OCI-M1 (cell line): ENCODE measurements at regions not wholly inside any gene's neighbourhood (a gene's known extent, or its start where the extent isn't known, plus 50 kb on each side); places are given as distances from the start of the nearest gene placed in this dataset.
A peak's percentile ranks its signal among the peaks of the same experiment; 100 is the strongest.

Experiments
- DNase-seq: peaks from one replicate; lab custom pipeline; 2025; lab: John Stamatoyannopoulos, UW

GRCh38 chr2:5236249-5236648 is 455.9 kb upstream of the SOX11 start:
- DNase-seq: peak; percentile 3

- no peak for DNase-seq
Observed at GRCh38 chr2:5242751-5243150, 449.4 kb upstream of the SOX11 start.

- DNase-seq: no peak
Observed at GRCh38 chr2:5250482-5250881, 441.7 kb upstream of the SOX11 start.

- DNase-seq: no peak
Observed at GRCh38 chr2:5253263-5253662, 438.9 kb upstream of the SOX11 start.

- DNase-seq: no peak
Observed at GRCh38 chr2:5254791-5255332, 437.3 kb upstream of the SOX11 start.

GRCh38 chr2:5263291-5263690 is 428.9 kb upstream of the SOX11 start:
- DNase-seq: no peak

GRCh38 chr2:5264361-5264760 is 427.8 kb upstream of the SOX11 start:
- no peak for DNase-seq

- no peak for DNase-seq
Observed at GRCh38 chr2:5285061-5285460, 407.1 kb upstream of the SOX11 start.

GRCh38 chr2:5285872-5286769 is 406.1 kb upstream of the SOX11 start:
- DNase-seq: no peak

GRCh38 chr2:5287558-5288334 is 404.4 kb upstream of the SOX11 start:
- DNase-seq: no peak

GRCh38 chr2:5290900-5291546 is 401.2 kb upstream of the SOX11 start:
- peak; percentile 17 for DNase-seq

GRCh38 chr2:5304640-5305039 is 387.5 kb upstream of the SOX11 start:
- no peak for DNase-seq

GRCh38 chr2:5315041-5315440 is 377.1 kb upstream of the SOX11 start:
- DNase-seq: no peak

- DNase-seq: no peak
Observed at GRCh38 chr2:5315512-5315911, 376.7 kb upstream of the SOX11 start.

- no peak for DNase-seq
Observed at GRCh38 chr2:5316001-5316490, 376.1 kb upstream of the SOX11 start.

GRCh38 chr2:5319493-5319892 is 372.7 kb upstream of the SOX11 start:
- no peak for DNase-seq

GRCh38 chr2:5322396-5322795 is 369.8 kb upstream of the SOX11 start:
- no peak for DNase-seq

GRCh38 chr2:5325523-5325922 is 366.7 kb upstream of the SOX11 start:
- no peak for DNase-seq

- DNase-seq: no peak
Observed at GRCh38 chr2:5328826-5329225, 363.4 kb upstream of the SOX11 start.

GRCh38 chr2:5329763-5330162 is 362.4 kb upstream of the SOX11 start:
- DNase-seq: no peak

- no peak for DNase-seq
Observed at GRCh38 chr2:5330961-5331360, 361.2 kb upstream of the SOX11 start.

GRCh38 chr2:5332925-5333324 is 359.3 kb upstream of the SOX11 start:
- no peak for DNase-seq
